ENCODE measurements at regions not wholly inside any gene's neighbourhood (a gene's known extent, or its start where the extent isn't known, plus 50 kb on each side); places are given as distances from the start of the nearest gene placed in this dataset.

GRCh38 chr5:79851391-79851863 lies 139.6 kb downstream of the MTX3 start:
- TF ChIP-seq, protein P1, sequence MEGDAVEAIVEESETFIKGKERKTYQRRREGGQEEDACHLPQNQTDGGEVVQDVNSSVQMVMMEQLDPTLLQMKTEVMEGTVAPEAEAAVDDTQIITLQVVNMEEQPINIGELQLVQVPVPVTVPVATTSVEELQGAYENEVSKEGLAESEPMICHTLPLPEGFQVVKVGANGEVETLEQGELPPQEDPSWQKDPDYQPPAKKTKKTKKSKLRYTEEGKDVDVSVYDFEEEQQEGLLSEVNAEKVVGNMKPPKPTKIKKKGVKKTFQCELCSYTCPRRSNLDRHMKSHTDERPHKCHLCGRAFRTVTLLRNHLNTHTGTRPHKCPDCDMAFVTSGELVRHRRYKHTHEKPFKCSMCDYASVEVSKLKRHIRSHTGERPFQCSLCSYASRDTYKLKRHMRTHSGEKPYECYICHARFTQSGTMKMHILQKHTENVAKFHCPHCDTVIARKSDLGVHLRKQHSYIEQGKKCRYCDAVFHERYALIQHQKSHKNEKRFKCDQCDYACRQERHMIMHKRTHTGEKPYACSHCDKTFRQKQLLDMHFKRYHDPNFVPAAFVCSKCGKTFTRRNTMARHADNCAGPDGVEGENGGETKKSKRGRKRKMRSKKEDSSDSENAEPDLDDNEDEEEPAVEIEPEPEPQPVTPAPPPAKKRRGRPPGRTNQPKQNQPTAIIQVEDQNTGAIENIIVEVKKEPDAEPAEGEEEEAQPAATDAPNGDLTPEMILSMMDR (IDR thresholded peaks at IDR 0.05): no peak
- no peak for TF ChIP-seq POLR2A (IDR thresholded peaks at IDR 0.05)
